GM12878 (cell line): ENCODE measurements at regions not wholly inside any gene's neighbourhood (a gene's known extent, or its start where the extent isn't known, plus 50 kb on each side); places are given as distances from the start of the nearest gene placed in this dataset.

Experiments used
- ATAC-seq: fragments of 200-7000 bp; cut with Tn5 transposase; 3 replicates; pipeline ENCODE4 v1.9.1; 2020; ENCODE audit warnings: mild to moderate bottlenecking, moderate library complexity
- BruUV-seq: library from RNA; stranded (reverse); fragments of 400-500 nt; replicated peaks from 2 replicates; lab custom pipeline; 2021; lab: Mats Ljungman, UMichigan
- CTCF ChIA-PET: fragments of 300-600 bp; sonication (Branson Sonifier 250); formaldehyde crosslinking; extraction: SDS; loops from one replicate; lab custom pipeline; 2021; ENCODE audit warnings: inconsistent platforms; lab: Yijun Ruan, JAX
- POLR2A ChIA-PET: fragments of 350-600 bp; formaldehyde crosslinking; extraction: SDS; loops from one replicate; lab custom pipeline; 2021; ENCODE audit warnings: inconsistent platforms; lab: Charles Lee
- RAD21 ChIA-PET: fragments of 300-600 bp; sonication (Branson Sonifier 250); formaldehyde crosslinking; loops from one replicate; lab custom pipeline; 2023; ENCODE audit warnings: antibody characterized with exemption; ENCODE audit not compliant: unreplicated experiment; lab: Charles Lee
- SMC1A ChIA-PET: fragments of 300-600 bp; sonication (Branson Sonifier 250); formaldehyde crosslinking; loops from one replicate; lab custom pipeline; 2023; ENCODE audit not compliant: unreplicated experiment, uncharacterized antibody; lab: Charles Lee
- DNase-seq: peaks from one replicate; pipeline ENCODE4 v3.0.0-alpha.2; 2011; ENCODE audit warnings: low read depth, low spot score
- FAIRE-seq: peaks from 3 replicates; lab custom pipeline; 2011; peaks lifted over from hg19 to GRCh38; lab: Jason Lieb, UNC
- H2AFZ ChIP-seq: 2 replicates; pipeline ENCODE4 v1.6.0; 2011; ENCODE audit warnings: low read depth, low read length, control low read depth; ENCODE audit not compliant: control insufficient read depth
- H3K27ac ChIP-seq: 2 replicates; pipeline ENCODE4 v1.5.1; 2011; ENCODE audit warnings: control low read depth; ENCODE audit not compliant: control insufficient read depth, insufficient read depth
- H3K27me3 ChIP-seq, 2 experiments: replicated peaks in 1 of 2; 2 replicates each; pipeline versions ENCODE4 v1.6.0 to v1.6.1; 2011; ENCODE audit warnings: low read length in 1 of 2; ENCODE audit not compliant: control insufficient read depth in 2 of 2, insufficient read depth in 2 of 2
- H3K36me3 ChIP-seq, 2 experiments: 2 replicates each; pipeline ENCODE4 v1.5.1; 2011; ENCODE audit warnings: low read length in 1 of 2; ENCODE audit not compliant: control insufficient read depth in 2 of 2, insufficient read depth in 2 of 2
- H3K4me1 ChIP-seq: 2 replicates; pipeline ENCODE4 v1.6.1; 2011; ENCODE audit warnings: mild to moderate bottlenecking, low read length, moderate library complexity, mixed read lengths; ENCODE audit not compliant: control insufficient read depth, insufficient read depth
- H3K4me2 ChIP-seq: 2 replicates; pipeline ENCODE4 v1.6.0; 2011; ENCODE audit warnings: control low read depth; ENCODE audit not compliant: control insufficient read depth, insufficient read depth
- H3K4me3 ChIP-seq: fragments of 200-600 bp; sonication (generic); 2 replicates; pipeline ENCODE4 v1.5.1; 2016
- H3K79me2 ChIP-seq: 2 replicates; pipeline ENCODE4 v1.6.0; 2011; ENCODE audit warnings: low read length; ENCODE audit not compliant: control insufficient read depth, insufficient read depth
- H3K9ac ChIP-seq: 2 replicates; pipeline ENCODE4 v1.8.0; 2011; ENCODE audit warnings: low read length, control low read depth, mixed read lengths; ENCODE audit not compliant: control insufficient read depth, insufficient read depth
- H3K9me3 ChIP-seq: replicated peaks from 3 replicates; pipeline ENCODE4 v1.5.1; 2011; ENCODE audit warnings: mild to moderate bottlenecking, low read length; ENCODE audit not compliant: control insufficient read depth, insufficient read depth
- H4K20me1 ChIP-seq: 2 replicates; pipeline ENCODE4 v1.6.0; 2011; ENCODE audit not compliant: control insufficient read depth, insufficient read depth
- ATF3 ChIP-seq: IDR thresholded peaks from 2 replicates; pipeline ENCODE4 v1.6.1; 2011; ENCODE audit warnings: low read depth, mild to moderate bottlenecking, low read length, moderate library complexity, borderline replicate concordance; ENCODE audit errors: extremely low read depth
- CBX3 ChIP-seq: fragments of 200-600 bp; sonication (generic); IDR thresholded peaks from 2 replicates; pipeline ENCODE4 v1.6.1; 2016; ENCODE audit warnings: low read depth, borderline replicate concordance
- NR2C1 ChIP-seq: fragments of 450-650 bp; IDR thresholded peaks from 2 replicates; pipeline ENCODE4 v1.6.1; 2017; ENCODE audit warnings: antibody characterized with exemption, mild to moderate bottlenecking, moderate library complexity
- POLR2A ChIP-seq: IDR thresholded peaks from 2 replicates; pipeline ENCODE4 v1.6.1; 2011; ENCODE audit warnings: low read depth, mild to moderate bottlenecking, low read length
- RB1 ChIP-seq: fragments of 450-650 bp; formaldehyde crosslinking; IDR thresholded peaks from 2 replicates; pipeline ENCODE4 v1.6.1; 2017; ENCODE audit warnings: mild to moderate bottlenecking, borderline replicate concordance
- RCOR1 ChIP-seq: conservative IDR thresholded peaks from 2 replicates; pipeline ENCODE4 v1.6.1; 2012; ENCODE audit warnings: low read depth, low read length, improper control_type of control experiment
- WRNIP1 ChIP-seq: IDR thresholded peaks from 2 replicates; pipeline ENCODE4 v1.6.1; 2011; ENCODE audit warnings: low read depth, low read length, improper control_type of control experiment, borderline replicate concordance
- ZNF217 ChIP-seq: fragments of 450-650 bp; IDR thresholded peaks from 2 replicates; pipeline ENCODE4 v1.6.1; 2017; ENCODE audit warnings: antibody characterized with exemption, mild to moderate bottlenecking
- ZNF274 ChIP-seq: IDR thresholded peaks from one replicate; pipeline ENCODE4 v1.8.0; 2011; ENCODE audit not compliant: insufficient read length, insufficient read depth
- ZSCAN29 ChIP-seq: fragments of 450-650 bp; IDR thresholded peaks from 2 replicates; pipeline ENCODE4 v1.6.1; 2017; ENCODE audit warnings: mild to moderate bottlenecking, moderate library complexity
- WGBS: methylation state at CpG from one replicate; pipeline ENCODE4 v1.1.6; 2016; ENCODE audit warnings: low lambda C conversion rate; ENCODE audit not compliant: insufficient replicate concordance, insufficient coverage; ENCODE audit errors: missing lambda C conversion rate; 5-methylcytosine and 5-hydroxymethylcytosine counted together
- in situ Hi-C: fragments of 300-500 bp; cut with MboI; formaldehyde crosslinking; loops from 9 replicates; pipeline ENCODE4 v1.14.3; 2018; ENCODE audit warnings: mixed read lengths
- intact Hi-C: fragments of 100-400 bp; cut with micrococcal nuclease; formaldehyde crosslinking; loops from one replicate; pipeline ENCODE4 v1.14.2; 2022; ENCODE audit not compliant: unreplicated experiment
- TF ChIP-seq, protein P1 (sequence below): fragments of 450-650 bp; IDR thresholded peaks from 2 replicates; pipeline ENCODE4 v1.6.1; 2014; ENCODE audit warnings: mild to moderate bottlenecking
- TF ChIP-seq, protein P2 (sequence below): fragments of 450-650 bp; IDR thresholded peaks from 2 replicates; pipeline ENCODE4 v1.6.1; 2018; ENCODE audit warnings: borderline replicate concordance, mild to moderate bottlenecking; ENCODE audit not compliant: partially characterized antibody
- TF ChIP-seq, protein P3 (sequence below): IDR thresholded peaks from 2 replicates; pipeline ENCODE4 v1.6.1; 2012; ENCODE audit warnings: improper control_type of control experiment, low read depth, low read length; ENCODE audit not compliant: insufficient replicate concordance

DNA sequence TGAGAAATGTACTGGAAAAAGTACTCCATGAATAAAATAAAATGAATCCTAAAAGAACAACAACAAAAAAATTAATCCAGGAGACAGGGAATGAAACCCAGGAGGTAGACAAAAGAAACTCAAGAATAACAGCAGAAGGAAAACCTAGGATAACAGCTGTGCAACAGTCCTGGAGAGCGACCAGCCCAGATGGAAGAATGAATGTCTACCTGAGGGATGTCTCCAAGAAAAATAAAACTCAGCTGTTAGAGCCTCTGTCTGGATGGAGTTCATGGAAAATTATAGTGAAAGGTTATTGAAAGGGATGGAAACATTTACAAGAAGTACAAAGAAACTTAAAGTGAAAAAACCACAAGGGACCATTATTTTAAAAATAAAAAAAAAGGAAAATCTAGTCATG lies 135.8 kb upstream of the CA10 start:
- Histone ChIP-seq H3K36me3 (no peaks in the 10 kb centered on the region), H3K9ac (no peak overlapping the region), H3K27ac (no peak overlapping the region), H3K4me2 (no peak overlapping the region), H3K4me1 (no peaks in the 10 kb centered on the region), H3K9me3 (no peaks in the 10 kb centered on the region), H3K27me3 (no peaks in the 10 kb centered on the region), H2AFZ (no peak overlapping the region), H4K20me1 (no peaks in the 10 kb centered on the region), H3K79me2 (no peaks in the 10 kb centered on the region), H3K4me3 (no peak overlapping the region)
- in situ Hi-C loops, result no loop called here
- FAIRE-seq, result no peak
- POLR2A ChIA-PET, result no interaction called here
- intact Hi-C loops, result no loop called here
- SMC1A ChIA-PET, result no interaction called here
- no TSS peak for BruUV-seq
- CTCF ChIA-PET, result interaction anchor here (0.9 kb wide), 1 partner anchor 23 kb away, joined by 3 read pairs; no protein-coding TSS in a partner anchor
- no peak for DNase-seq
- 0% methylated on average over 1 of the region's 1 CpG for WGBS
- ATAC-seq, result no peak
- RAD21 ChIA-PET, result no interaction called here
- no peak for TF ChIP-seq ZNF274
- TF ChIP-seq ATF3, result no peak
- TF ChIP-seq, protein P1, sequence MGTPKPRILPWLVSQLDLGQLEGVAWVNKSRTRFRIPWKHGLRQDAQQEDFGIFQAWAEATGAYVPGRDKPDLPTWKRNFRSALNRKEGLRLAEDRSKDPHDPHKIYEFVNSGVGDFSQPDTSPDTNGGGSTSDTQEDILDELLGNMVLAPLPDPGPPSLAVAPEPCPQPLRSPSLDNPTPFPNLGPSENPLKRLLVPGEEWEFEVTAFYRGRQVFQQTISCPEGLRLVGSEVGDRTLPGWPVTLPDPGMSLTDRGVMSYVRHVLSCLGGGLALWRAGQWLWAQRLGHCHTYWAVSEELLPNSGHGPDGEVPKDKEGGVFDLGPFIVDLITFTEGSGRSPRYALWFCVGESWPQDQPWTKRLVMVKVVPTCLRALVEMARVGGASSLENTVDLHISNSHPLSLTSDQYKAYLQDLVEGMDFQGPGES, result no peak
- no peak for TF ChIP-seq WRNIP1
- TF ChIP-seq NR2C1, result no peak
- no peak for TF ChIP-seq ZNF217
- no peak for TF ChIP-seq RCOR1
- TF ChIP-seq, protein P2, sequence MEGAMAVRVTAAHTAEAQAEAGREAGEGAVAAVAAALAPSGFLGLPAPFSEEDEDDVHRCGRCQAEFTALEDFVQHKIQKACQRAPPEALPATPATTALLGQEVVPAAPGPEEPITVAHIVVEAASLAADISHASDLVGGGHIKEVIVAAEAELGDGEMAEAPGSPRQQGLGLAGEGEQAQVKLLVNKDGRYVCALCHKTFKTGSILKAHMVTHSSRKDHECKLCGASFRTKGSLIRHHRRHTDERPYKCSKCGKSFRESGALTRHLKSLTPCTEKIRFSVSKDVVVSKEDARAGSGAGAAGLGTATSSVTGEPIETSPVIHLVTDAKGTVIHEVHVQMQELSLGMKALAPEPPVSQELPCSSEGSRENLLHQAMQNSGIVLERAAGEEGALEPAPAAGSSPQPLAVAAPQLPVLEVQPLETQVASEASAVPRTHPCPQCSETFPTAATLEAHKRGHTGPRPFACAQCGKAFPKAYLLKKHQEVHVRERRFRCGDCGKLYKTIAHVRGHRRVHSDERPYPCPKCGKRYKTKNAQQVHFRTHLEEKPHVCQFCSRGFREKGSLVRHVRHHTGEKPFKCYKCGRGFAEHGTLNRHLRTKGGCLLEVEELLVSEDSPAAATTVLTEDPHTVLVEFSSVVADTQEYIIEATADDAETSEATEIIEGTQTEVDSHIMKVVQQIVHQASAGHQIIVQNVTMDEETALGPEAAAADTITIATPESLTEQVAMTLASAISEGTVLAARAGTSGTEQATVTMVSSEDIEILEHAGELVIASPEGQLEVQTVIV, result no peak
- TF ChIP-seq, protein P3, sequence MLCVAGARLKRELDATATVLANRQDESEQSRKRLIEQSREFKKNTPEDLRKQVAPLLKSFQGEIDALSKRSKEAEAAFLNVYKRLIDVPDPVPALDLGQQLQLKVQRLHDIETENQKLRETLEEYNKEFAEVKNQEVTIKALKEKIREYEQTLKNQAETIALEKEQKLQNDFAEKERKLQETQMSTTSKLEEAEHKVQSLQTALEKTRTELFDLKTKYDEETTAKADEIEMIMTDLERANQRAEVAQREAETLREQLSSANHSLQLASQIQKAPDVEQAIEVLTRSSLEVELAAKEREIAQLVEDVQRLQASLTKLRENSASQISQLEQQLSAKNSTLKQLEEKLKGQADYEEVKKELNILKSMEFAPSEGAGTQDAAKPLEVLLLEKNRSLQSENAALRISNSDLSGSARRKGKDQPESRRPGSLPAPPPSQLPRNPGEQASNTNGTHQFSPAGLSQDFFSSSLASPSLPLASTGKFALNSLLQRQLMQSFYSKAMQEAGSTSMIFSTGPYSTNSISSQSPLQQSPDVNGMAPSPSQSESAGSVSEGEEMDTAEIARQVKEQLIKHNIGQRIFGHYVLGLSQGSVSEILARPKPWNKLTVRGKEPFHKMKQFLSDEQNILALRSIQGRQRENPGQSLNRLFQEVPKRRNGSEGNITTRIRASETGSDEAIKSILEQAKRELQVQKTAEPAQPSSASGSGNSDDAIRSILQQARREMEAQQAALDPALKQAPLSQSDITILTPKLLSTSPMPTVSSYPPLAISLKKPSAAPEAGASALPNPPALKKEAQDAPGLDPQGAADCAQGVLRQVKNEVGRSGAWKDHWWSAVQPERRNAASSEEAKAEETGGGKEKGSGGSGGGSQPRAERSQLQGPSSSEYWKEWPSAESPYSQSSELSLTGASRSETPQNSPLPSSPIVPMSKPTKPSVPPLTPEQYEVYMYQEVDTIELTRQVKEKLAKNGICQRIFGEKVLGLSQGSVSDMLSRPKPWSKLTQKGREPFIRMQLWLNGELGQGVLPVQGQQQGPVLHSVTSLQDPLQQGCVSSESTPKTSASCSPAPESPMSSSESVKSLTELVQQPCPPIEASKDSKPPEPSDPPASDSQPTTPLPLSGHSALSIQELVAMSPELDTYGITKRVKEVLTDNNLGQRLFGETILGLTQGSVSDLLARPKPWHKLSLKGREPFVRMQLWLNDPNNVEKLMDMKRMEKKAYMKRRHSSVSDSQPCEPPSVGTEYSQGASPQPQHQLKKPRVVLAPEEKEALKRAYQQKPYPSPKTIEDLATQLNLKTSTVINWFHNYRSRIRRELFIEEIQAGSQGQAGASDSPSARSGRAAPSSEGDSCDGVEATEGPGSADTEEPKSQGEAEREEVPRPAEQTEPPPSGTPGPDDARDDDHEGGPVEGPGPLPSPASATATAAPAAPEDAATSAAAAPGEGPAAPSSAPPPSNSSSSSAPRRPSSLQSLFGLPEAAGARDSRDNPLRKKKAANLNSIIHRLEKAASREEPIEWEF, result no peak
- TF ChIP-seq POLR2A, result no peak
- no peak for TF ChIP-seq ZSCAN29
- no peak for TF ChIP-seq CBX3
- no peak for TF ChIP-seq RB1
